ENCODE measurements at regions not wholly inside any gene's neighbourhood (a gene's known extent, or its start where the extent isn't known, plus 50 kb on each side); places are given as distances from the start of the nearest gene placed in this dataset.

- Histone ChIP-seq H3K27me3 (ENCODE audit: insufficient read depth, low read length) (no peaks in the 10 kb centered on the region), H2AK5ac (ENCODE audit: insufficient read length, low read length) (no peak overlapping the region), H3K79me2 (ENCODE audit: insufficient read depth, low read length) (no peaks in the 10 kb centered on the region), H3K56ac (ENCODE audit: insufficient read length, low read depth, low read length) (no peak overlapping the region), H3K9me3 (ENCODE audit: control insufficient read depth, low read depth, low read length) (no peaks in the 10 kb centered on the region), H3K79me1 (ENCODE audit: insufficient read depth, low read depth, low read length, poor library complexity, severe bottlenecking) (no peaks in the 10 kb centered on the region), H3K14ac (ENCODE audit: insufficient read depth, low read length) (no peak overlapping the region), H4K5ac (ENCODE audit: insufficient read length, low read depth, low read length) (no peak overlapping the region), H3T11ph (ENCODE audit: low read length) (no peak overlapping the region), H3K4ac (ENCODE audit: low read depth, low read length) (no peak overlapping the region), H4K91ac (ENCODE audit: insufficient read length, low read depth, low read length) (no peak overlapping the region), H3K23ac (ENCODE audit: insufficient read length, low read depth, low read length) (no peak overlapping the region), H2BK12ac (ENCODE audit: insufficient read length, low read depth, low read length) (no peak overlapping the region), H3K4me2 (ENCODE audit: insufficient read depth, insufficient read length, low read length) (no peak overlapping the region), H3K9ac (ENCODE audit: extremely low read depth, insufficient read length, low read length) (no peak overlapping the region), H3K18ac (ENCODE audit: insufficient read length, low read depth, low read length) (no peak overlapping the region), H2BK120ac (ENCODE audit: low read depth, low read length, poor library complexity, severe bottlenecking) (no peak overlapping the region), H4K20me1 (ENCODE audit: control insufficient read depth, insufficient read depth, insufficient read length) (no peaks in the 10 kb centered on the region), H3K23me2 (ENCODE audit: insufficient read length, low read depth, low read length, poor library complexity, severe bottlenecking) (no peaks in the 10 kb centered on the region), H2BK15ac (ENCODE audit: low read depth, low read length) (no peak overlapping the region), H3K4me1 (ENCODE audit: insufficient read depth, low read length) (no peaks in the 10 kb centered on the region), H3K27ac (ENCODE audit: insufficient read length, low read depth, low read length) (no peak overlapping the region), H2AFZ (ENCODE audit: low read length) (no peak overlapping the region), H4K8ac (replicated peaks; ENCODE audit: insufficient read length, low read depth, low read length) (no peak overlapping the region), H2BK5ac (ENCODE audit: insufficient read length, low read length) (no peak overlapping the region), H2BK20ac (ENCODE audit: low read depth, low read length, poor library complexity, severe bottlenecking) (no peak overlapping the region)
- Mint-ChIP-seq H3K4me3 (no peak overlapping the region), H3K9me3 (no peaks in the 10 kb centered on the region), H3K36me3 (ENCODE audit: insufficient read depth in 1 of 3, low read depth in 3 of 3) (no peaks in the 10 kb centered on the region), H3K27me3 (ENCODE audit: low read depth) (no peaks in the 10 kb centered on the region), H3K4me1 (no peaks in the 10 kb centered on the region), H3K27ac (no peak overlapping the region)
- DNase-seq, result no peak
- no CpG with 5 or more reads among the region's 3 CpGs for WGBS (ENCODE audit: extremely low coverage, insufficient read length, low lambda C conversion rate)
- no peak for TF ChIP-seq CTCF (conservative IDR thresholded peaks at IDR 0.05)
Observed at GRCh38 chr4:60780874-60781273, 419.3 kb upstream of the ADGRL3 start.

Data from H9 (cell line).